ENCODE measurements at regions not wholly inside any gene's neighbourhood (a gene's known extent, or its start where the extent isn't known, plus 50 kb on each side); places are given as distances from the start of the nearest gene placed in this dataset.

GRCh38 chr12:47328831-47329545, 249.2 kb upstream of the AMIGO2 start:
- no peak for TF ChIP-seq CTCF (IDR thresholded peaks at IDR 0.05)
- TF ChIP-seq EP300 (IDR thresholded peaks at IDR 0.05), result no peak
